IMR-90 (cell line): ENCODE measurements at regions not wholly inside any gene's neighbourhood (a gene's known extent, or its start where the extent isn't known, plus 50 kb on each side); places are given as distances from the start of the nearest gene placed in this dataset.

Experiments
- ATAC-seq: fragments of 200-7000 bp; cut with Tn5 transposase; 2 replicates; pipeline ENCODE4 v1.9.1; 2020; ENCODE audit warnings: low read depth, mild to moderate bottlenecking, moderate library complexity
- BruUV-seq: library from RNA; stranded (reverse); fragments of 400-500 nt; replicated peaks from 2 replicates; lab custom pipeline; 2021; lab: Mats Ljungman, UMichigan
- CTCF ChIA-PET: fragments of 300-600 bp; formaldehyde crosslinking; extraction: SDS; loops from one replicate; lab custom pipeline; 2021; ENCODE audit warnings: antibody characterized with exemption; lab: Yijun Ruan, JAX
- POLR2A ChIA-PET: fragments of 300-600 bp; sonication (Branson Sonifier 250); formaldehyde crosslinking; loops from one replicate; lab custom pipeline; 2022; ENCODE audit warnings: antibody characterized with exemption; ENCODE audit not compliant: unreplicated experiment; lab: Charles Lee
- DNase-seq: peaks from one replicate; pipeline ENCODE4 v3.0.0; 2013
- H2AFZ ChIP-seq: replicated peaks from 2 replicates; pipeline ENCODE3; 2013; ENCODE audit warnings: low read length, mild to moderate bottlenecking; ENCODE audit not compliant: poor library complexity
- H2AK5ac ChIP-seq: 2 replicates; pipeline ENCODE4 v1.6.1; 2013; ENCODE audit warnings: low read depth, low read length, inconsistent platforms
- H2AK9ac ChIP-seq: replicated peaks from 2 replicates; pipeline ENCODE3; 2013; ENCODE audit warnings: mild to moderate bottlenecking, low read depth, low read length, moderate library complexity; ENCODE audit not compliant: poor library complexity
- H2BK120ac ChIP-seq: 2 replicates; pipeline ENCODE4 v1.6.1; 2013; ENCODE audit warnings: low read depth, low read length, inconsistent platforms
- H2BK15ac ChIP-seq: 3 replicates; pipeline ENCODE4 v1.6.1; 2013; ENCODE audit warnings: low read depth, low read length, inconsistent platforms
- H2BK20ac ChIP-seq: 2 replicates; pipeline ENCODE4 v1.6.1; 2013; ENCODE audit warnings: low read depth, mild to moderate bottlenecking, inconsistent platforms, low read length, moderate library complexity
- H2BK5ac ChIP-seq: 2 replicates; pipeline ENCODE4 v1.6.1; 2013; ENCODE audit warnings: mild to moderate bottlenecking, low read depth, low read length, inconsistent platforms; ENCODE audit not compliant: poor library complexity, severe bottlenecking
- H3K14ac ChIP-seq: replicated peaks from 2 replicates; pipeline ENCODE4 v1.6.1; 2013; ENCODE audit warnings: low read depth, low read length, inconsistent platforms
- H3K18ac ChIP-seq: 2 replicates; pipeline ENCODE4 v1.6.1; 2013; ENCODE audit warnings: low read depth, low read length, control low read depth
- H3K23ac ChIP-seq: 2 replicates; pipeline ENCODE4 v1.6.1; 2013; ENCODE audit warnings: low read depth, low read length, inconsistent platforms
- H3K27ac ChIP-seq: 2 replicates; pipeline ENCODE4 v1.5.1; 2013; ENCODE audit warnings: mild to moderate bottlenecking, control low read depth, low read length; ENCODE audit not compliant: insufficient read depth
- H3K27me3 ChIP-seq: 2 replicates; pipeline ENCODE4 v1.6.1; 2013; ENCODE audit warnings: low read length; ENCODE audit not compliant: control insufficient read depth, insufficient read depth
- H3K36me3 ChIP-seq: 2 replicates; pipeline ENCODE4 v1.6.1; 2013; ENCODE audit warnings: low read length, mixed read lengths; ENCODE audit not compliant: control insufficient read depth, insufficient read depth
- H3K4ac ChIP-seq: 2 replicates; pipeline ENCODE4 v1.6.1; 2013; ENCODE audit warnings: low read depth, low read length, inconsistent platforms
- H3K4me1 ChIP-seq: 2 replicates; pipeline ENCODE4 v1.6.1; 2013; ENCODE audit warnings: low read length, mixed read lengths; ENCODE audit not compliant: control insufficient read depth, insufficient read depth
- H3K4me2 ChIP-seq: 2 replicates; pipeline ENCODE4 v1.6.1; 2013; ENCODE audit warnings: low read depth, mild to moderate bottlenecking, control low read depth, low read length, moderate library complexity
- H3K4me3 ChIP-seq: 2 replicates; pipeline ENCODE4 v1.5.1; 2013; ENCODE audit warnings: low read depth, mild to moderate bottlenecking, control low read depth, low read length, moderate library complexity; ENCODE audit not compliant: insufficient read depth
- H3K56ac ChIP-seq: 2 replicates; pipeline ENCODE4 v1.6.1; 2013; ENCODE audit warnings: low read length, inconsistent platforms; ENCODE audit not compliant: insufficient read depth; ENCODE audit errors: extremely low read depth
- H3K79me1 ChIP-seq, 2 experiments: 2 replicates each; pipeline ENCODE4 v1.6.1; 2013; ENCODE audit warnings: low read length in 2 of 2, inconsistent platforms in 1 of 2, low read depth in 1 of 2
- H3K9ac ChIP-seq: 2 replicates; pipeline ENCODE4 v1.6.1; 2013; ENCODE audit warnings: low read depth, low read length, control low read depth
- H3K9me1 ChIP-seq: 2 replicates; pipeline ENCODE4 v1.6.1; 2013; ENCODE audit warnings: low read length, inconsistent platforms; ENCODE audit not compliant: insufficient read depth
- H3K9me3 ChIP-seq: 2 replicates; pipeline ENCODE4 v1.6.1; 2013; ENCODE audit warnings: low read length; ENCODE audit not compliant: control insufficient read depth, insufficient read depth
- H4K20me1 ChIP-seq: 2 replicates; pipeline ENCODE4 v1.6.1; 2013; ENCODE audit warnings: low read length, inconsistent platforms; ENCODE audit not compliant: insufficient read depth
- H4K5ac ChIP-seq: 2 replicates; pipeline ENCODE4 v1.6.1; 2013; ENCODE audit warnings: mild to moderate bottlenecking, low read depth, low read length, control low read depth
- H4K8ac ChIP-seq, 2 experiments: 2 replicates each; pipeline ENCODE4 v1.6.1; 2013; ENCODE audit warnings: low read depth in 2 of 2, low read length in 2 of 2, control low read depth in 1 of 2, inconsistent platforms in 1 of 2
- H4K91ac ChIP-seq: 2 replicates; pipeline ENCODE4 v1.6.1; 2013; ENCODE audit warnings: low read depth, low read length, inconsistent platforms; ENCODE audit not compliant: insufficient read depth
- BHLHE40 ChIP-seq: fragments of 150-350 bp; IDR thresholded peaks from 2 replicates; pipeline ENCODE4 v1.6.1; 2016; ENCODE audit warnings: mild to moderate bottlenecking, low read depth, low read length
- CEBPB ChIP-seq: IDR thresholded peaks from 2 replicates; pipeline ENCODE4 v1.6.1; 2012; ENCODE audit warnings: low read depth, low read length, improper control_type of control experiment
- CHD1 ChIP-seq: IDR thresholded peaks from 2 replicates; pipeline ENCODE4 v1.6.1; 2012; ENCODE audit warnings: low read depth, low read length, improper control_type of control experiment
- CTCF ChIP-seq: conservative IDR thresholded peaks from 2 replicates; pipeline ENCODE4 v1.5.1; 2012; ENCODE audit warnings: mild to moderate bottlenecking, low read depth, low read length, improper control_type of control experiment
- ELK1 ChIP-seq: fragments of 150-350 bp; IDR thresholded peaks from 2 replicates; pipeline ENCODE4 v1.6.1; 2016; ENCODE audit warnings: low read depth, mild to moderate bottlenecking, low read length, moderate library complexity, borderline replicate concordance
- FOS ChIP-seq: fragments of 150-350 bp; IDR thresholded peaks from 2 replicates; pipeline ENCODE4 v1.6.1; 2016; ENCODE audit warnings: low read depth, low read length
- MAFK ChIP-seq: IDR thresholded peaks from 2 replicates; pipeline ENCODE4 v1.6.1; 2012; ENCODE audit warnings: low read depth, low read length, improper control_type of control experiment
- MAZ ChIP-seq: IDR thresholded peaks from 2 replicates; pipeline ENCODE4 v1.6.1; 2012; ENCODE audit warnings: low read depth, mild to moderate bottlenecking, low read length, improper control_type of control experiment, moderate library complexity, borderline replicate concordance
- MXI1 ChIP-seq: IDR thresholded peaks from 2 replicates; pipeline ENCODE4 v1.6.1; 2012; ENCODE audit warnings: low read depth, mild to moderate bottlenecking, low read length, moderate library complexity, borderline replicate concordance
- NFE2L2 ChIP-seq: fragments of 150-350 bp; IDR thresholded peaks from 2 replicates; pipeline ENCODE4 v1.6.1; 2016; ENCODE audit warnings: low read depth, mild to moderate bottlenecking, low read length
- POLR2A ChIP-seq: IDR thresholded peaks from 2 replicates; pipeline ENCODE4 v1.6.1; 2012; ENCODE audit warnings: mild to moderate bottlenecking, low read depth, low read length
- RAD21 ChIP-seq: IDR thresholded peaks from 2 replicates; pipeline ENCODE4 v1.6.1; 2012; ENCODE audit warnings: low read length, improper control_type of control experiment
- RCOR1 ChIP-seq: IDR thresholded peaks from 2 replicates; pipeline ENCODE4 v1.6.1; 2012; ENCODE audit warnings: mild to moderate bottlenecking, low read length, improper control_type of control experiment; ENCODE audit not compliant: insufficient replicate concordance
- RFX5 ChIP-seq: IDR thresholded peaks from 2 replicates; pipeline ENCODE4 v1.8.0; 2012; ENCODE audit warnings: low read depth, mild to moderate bottlenecking, low read length, moderate library complexity
- SMC3 ChIP-seq: fragments of 150-350 bp; IDR thresholded peaks from 2 replicates; pipeline ENCODE4 v1.6.1; 2016; ENCODE audit warnings: low read depth, mild to moderate bottlenecking, antibody characterized with exemption, low read length, moderate library complexity
- USF2 ChIP-seq: fragments of 150-350 bp; IDR thresholded peaks from 2 replicates; pipeline ENCODE4 v1.6.1; 2017; ENCODE audit warnings: mild to moderate bottlenecking, antibody characterized with exemption, low read length, low read depth
- WGBS, 2 experiments: methylation state at CpG; one replicate each; pipeline versions ENCODE4 v1.1.5 to v1.1.7; 2013; ENCODE audit warnings: missing lambda C conversion rate in 2 of 2; ENCODE audit not compliant: insufficient read length in 1 of 2; ENCODE audit errors: extremely low coverage in 2 of 2; 5-methylcytosine and 5-hydroxymethylcytosine counted together
- dilution Hi-C: fragments of 300-500 bp; cut with HindIII; formaldehyde crosslinking; loops from one replicate; pipeline ENCODE4 v1.14.3; 2018; ENCODE audit warnings: low sequenced_read_pairs; ENCODE audit not compliant: unreplicated experiment
- in situ Hi-C: fragments of 300-500 bp; cut with MboI; formaldehyde crosslinking; loops from 3 replicates; pipeline ENCODE4 v1.14.3; 2019; ENCODE audit warnings: low sequenced_read_pairs, inconsistent platforms, mixed read lengths
- intact Hi-C: fragments of 100-400 bp; cut with micrococcal nuclease; formaldehyde crosslinking; loops from 2 replicates; pipeline ENCODE4 v1.10.0; 2022

GRCh38 chr1:30634507-30634906, 88.9 kb downstream of the MATN1 start:
- Histone ChIP-seq H3K56ac (no peak overlapping the region), H3K4me2 (no peak overlapping the region), H4K5ac (no peak overlapping the region), H3K9me1 (no peaks in the 10 kb centered on the region), H3K4ac (no peak overlapping the region), H2AK9ac (no peak overlapping the region), H2AK5ac (no peak overlapping the region), H3K9ac (no peak overlapping the region), H2BK120ac (no peak overlapping the region), H3K23ac (no peak overlapping the region), H2BK15ac (no peak overlapping the region), H3K9me3 (no peaks in the 10 kb centered on the region), H2AFZ (peak overlapping the region; percentile 23), H4K8ac (no peak overlapping the region), H3K18ac (no peak overlapping the region), H3K79me1 (no peaks in the 10 kb centered on the region), H2BK20ac (no peak overlapping the region), H4K91ac (no peak overlapping the region), H3K27ac (no peak overlapping the region), H2BK5ac (peak overlapping the region; percentile 3), H3K14ac (no peak overlapping the region), H4K20me1 (no peaks in the 10 kb centered on the region), H3K4me3 (no peak overlapping the region), H3K27me3 (peaks cover 1% of the 10 kb centered on the region; the same call in 1 of the 2 replicates), H3K36me3 (no peaks in the 10 kb centered on the region), H3K4me1 (no peaks in the 10 kb centered on the region)
- 69% methylated on average over 5 of the region's 5 CpGs; no CpG with 5 or more reads in 1 of the 2 experiments for WGBS, 2 experiments
- POLR2A ChIA-PET: no interaction called here
- in situ Hi-C loops (no loop called here), intact Hi-C loops (no loop called here), dilution Hi-C loops (no loop called here)
- CTCF ChIA-PET: no interaction called here
- no peak for ATAC-seq
- no peak for TF ChIP-seq NFE2L2
- no peak for TF ChIP-seq ELK1
- no peak for TF ChIP-seq MAZ
- no peak for TF ChIP-seq FOS
- TF ChIP-seq RAD21: no peak
- no peak for TF ChIP-seq RFX5
- no peak for TF ChIP-seq USF2
- no peak for TF ChIP-seq CTCF
- TF ChIP-seq POLR2A: no peak
- no peak for TF ChIP-seq MXI1
- no peak for TF ChIP-seq CEBPB
- TF ChIP-seq RCOR1: no peak
- no peak for TF ChIP-seq CHD1
- no peak for TF ChIP-seq BHLHE40
- no peak for TF ChIP-seq MAFK
- TF ChIP-seq SMC3: no peak
- no TSS peak for BruUV-seq
- DNase-seq: no peak
